ENCODE measurements at regions not wholly inside any gene's neighbourhood (a gene's known extent, or its start where the extent isn't known, plus 50 kb on each side); places are given as distances from the start of the nearest gene placed in this dataset.

- ChIA-PET CTCF (no interaction called here), POLR2A (no interaction called here)
- Mint-ChIP-seq H3K9me3 (peaks cover 1% of the 10 kb centered on the region), H3K27ac (no peak overlapping the region), H3K27me3 (no peaks in the 10 kb centered on the region), H3K4me3 (no peak overlapping the region), H3K4me1 (ENCODE audit: low read depth) (no peaks in the 10 kb centered on the region), H3K36me3 (ENCODE audit: low read depth) (peaks cover 2% of the 10 kb centered on the region)
- intact Hi-C loops (cut with micrococcal nuclease): no loop called here
- DNase-seq (no peak), ATAC-seq (no peak)
- TF ChIP-seq CTCF (IDR thresholded peaks at IDR 0.05): no peak
Observed at GRCh38 chr2:7907041-7907440, 774.8 kb upstream of the ID2 start.

- ATAC-seq: no peak
- CTCF ChIA-PET: no interaction called here
- H3K36me3 Mint-ChIP-seq (ENCODE audit: low read depth): peaks cover 2% of the 10 kb centered on the region
Observed at GRCh38 chr2:7910752-7911151, 771.1 kb upstream of the ID2 start.

GRCh38 chr2:7911196-7911595 is 770.7 kb upstream of the ID2 start:
- no peak overlapping the region for H3K4me3 Mint-ChIP-seq
- ChIA-PET CTCF (no interaction called here), POLR2A (no interaction called here)
- peaks cover 1% of the 10 kb centered on the region for H3K9me3 Mint-ChIP-seq
- ATAC-seq (no peak), DNase-seq (no peak)
- no peaks in the 10 kb centered on the region for H3K4me1 Mint-ChIP-seq (ENCODE audit: low read depth)
- H3K36me3 Mint-ChIP-seq (ENCODE audit: low read depth): peaks cover 2% of the 10 kb centered on the region
- no peaks in the 10 kb centered on the region for H3K27me3 Mint-ChIP-seq
- TF ChIP-seq CTCF (IDR thresholded peaks at IDR 0.05): no peak
- intact Hi-C loops (cut with micrococcal nuclease): no loop called here
- H3K27ac Mint-ChIP-seq: no peak overlapping the region

More at GRCh38 chr2:7910752-7911151, 771.1 kb upstream of the ID2 start:
- no peaks in the 10 kb centered on the region for H3K27me3 Mint-ChIP-seq
- DNase-seq: no peak
- peaks cover 1% of the 10 kb centered on the region for H3K9me3 Mint-ChIP-seq
- H3K4me1 Mint-ChIP-seq (ENCODE audit: low read depth): no peaks in the 10 kb centered on the region
- H3K27ac Mint-ChIP-seq: no peak overlapping the region
- POLR2A ChIA-PET: no interaction called here
- intact Hi-C loops (cut with micrococcal nuclease): no loop called here
- no peak for TF ChIP-seq CTCF (IDR thresholded peaks at IDR 0.05)
- H3K4me3 Mint-ChIP-seq: no peak overlapping the region

GRCh38 chr2:7913974-7914373 is 767.9 kb upstream of the ID2 start:
- H3K27ac Mint-ChIP-seq: no peak overlapping the region
- H3K27me3 Mint-ChIP-seq: no peaks in the 10 kb centered on the region
- no peaks in the 10 kb centered on the region for H3K9me3 Mint-ChIP-seq
- no peaks in the 10 kb centered on the region for H3K36me3 Mint-ChIP-seq (ENCODE audit: low read depth)
- TF ChIP-seq CTCF (IDR thresholded peaks at IDR 0.05): no peak
- intact Hi-C loops (cut with micrococcal nuclease): no loop called here
- no peak for ATAC-seq
- H3K4me1 Mint-ChIP-seq (ENCODE audit: low read depth): no peaks in the 10 kb centered on the region
- ChIA-PET CTCF (interaction anchor here (1.5 kb wide), 1 partner anchor 55 kb away, joined by 3 read pairs; no protein-coding TSS in a partner anchor), POLR2A (interaction anchor here (0.6 kb wide), 1 partner anchor 16 kb away, joined by 3 read pairs; no protein-coding TSS in a partner anchor)
- DNase-seq: no peak
- H3K4me3 Mint-ChIP-seq: no peak overlapping the region

GRCh38 chr2:7915302-7916091 is 766.4 kb upstream of the ID2 start:
- Mint-ChIP-seq H3K36me3 (ENCODE audit: low read depth) (no peaks in the 10 kb centered on the region), H3K4me1 (ENCODE audit: low read depth) (no peaks in the 10 kb centered on the region), H3K9me3 (no peaks in the 10 kb centered on the region), H3K4me3 (no peak overlapping the region), H3K27ac (no peak overlapping the region), H3K27me3 (no peaks in the 10 kb centered on the region)
- no peak for DNase-seq
- intact Hi-C loops (cut with micrococcal nuclease): no loop called here
- no peak for TF ChIP-seq CTCF (IDR thresholded peaks at IDR 0.05)
- no peak for ATAC-seq
- ChIA-PET CTCF (no interaction called here), POLR2A (interaction anchor here (0.7 kb wide), 1 partner anchor 617 kb away, joined by 3 read pairs; no protein-coding TSS in a partner anchor)
